Loucy (cell line): ENCODE measurements at regions not wholly inside any gene's neighbourhood (a gene's known extent, or its start where the extent isn't known, plus 50 kb on each side); places are given as distances from the start of the nearest gene placed in this dataset.

ENCODE experiments used
- H2AFZ ChIP-seq: fragments of 200-600 bp; sonication (generic); 2 replicates; pipeline ENCODE4 v1.6.0; 2016; ENCODE audit warnings: antibody characterized with exemption, mild to moderate bottlenecking, low read length, moderate library complexity
- H3F3A ChIP-seq: fragments of 200-600 bp; 2 replicates; pipeline ENCODE4 v1.6.0; 2016; ENCODE audit warnings: antibody characterized with exemption, low read depth, mild to moderate bottlenecking
- H3K27me3 ChIP-seq: fragments of 200-600 bp; sonication (generic); 2 replicates; pipeline ENCODE4 v1.6.1; 2014; ENCODE audit warnings: low read length, mild to moderate bottlenecking; ENCODE audit not compliant: insufficient read depth, poor library complexity, severe bottlenecking
- H3K36me3 ChIP-seq: fragments of 200-600 bp; sonication (generic); 2 replicates; pipeline ENCODE4 v1.6.1; 2016; ENCODE audit warnings: low read length; ENCODE audit not compliant: insufficient read depth
- H3K4me1 ChIP-seq: fragments of 200-600 bp; sonication (generic); 2 replicates; pipeline ENCODE4 v1.5.1; 2014; ENCODE audit warnings: low read length, mild to moderate bottlenecking; ENCODE audit not compliant: insufficient read depth, poor library complexity, severe bottlenecking
- H3K4me2 ChIP-seq: fragments of 200-600 bp; sonication (generic); 2 replicates; pipeline ENCODE4 v1.6.0; 2014; ENCODE audit warnings: antibody characterized with exemption, low read length, low read depth, mild to moderate bottlenecking; ENCODE audit not compliant: poor library complexity, severe bottlenecking
- H3K4me3 ChIP-seq: fragments of 200-600 bp; sonication (generic); 2 replicates; pipeline ENCODE4 v1.5.1; 2014; ENCODE audit warnings: low read length, mild to moderate bottlenecking, mixed read lengths; ENCODE audit not compliant: poor library complexity, severe bottlenecking
- H3K79me2 ChIP-seq: fragments of 200-600 bp; sonication (generic); 2 replicates; pipeline ENCODE4 v1.6.1; 2014; ENCODE audit warnings: low read length; ENCODE audit not compliant: insufficient read depth
- H3K9ac ChIP-seq: fragments of 200-600 bp; sonication (generic); 2 replicates; pipeline ENCODE4 v1.6.0; 2014; ENCODE audit warnings: mild to moderate bottlenecking, low read depth, low read length, moderate library complexity; ENCODE audit not compliant: poor library complexity, severe bottlenecking
- H3K9me2 ChIP-seq: fragments of 200-600 bp; sonication (generic); replicated peaks from 2 replicates; pipeline ENCODE4 v1.6.1; 2016; ENCODE audit warnings: low read depth, low read length, mixed read lengths
- H3K9me3 ChIP-seq: fragments of 200-600 bp; sonication (generic); 2 replicates; pipeline ENCODE4 v1.6.1; 2014; ENCODE audit warnings: mild to moderate bottlenecking, antibody characterized with exemption, low read length, low read depth; ENCODE audit not compliant: insufficient read depth
- H4K20me1 ChIP-seq: fragments of 200-600 bp; sonication (generic); 2 replicates; pipeline ENCODE4 v1.6.0; 2014; ENCODE audit warnings: antibody characterized with exemption, low read length, mild to moderate bottlenecking; ENCODE audit not compliant: insufficient read depth, poor library complexity, severe bottlenecking
- CTCF ChIP-seq: fragments of 200-600 bp; sonication (generic); conservative IDR thresholded peaks from 2 replicates; pipeline ENCODE4 v1.5.1; 2014; ENCODE audit warnings: mild to moderate bottlenecking, antibody characterized with exemption, low read length
- EZH2phosphoT487 ChIP-seq: fragments of 200-600 bp; IDR thresholded peaks from 2 replicates; pipeline ENCODE4 v1.6.1; 2018; ENCODE audit warnings: antibody characterized with exemption, mild to moderate bottlenecking, moderate library complexity, borderline replicate concordance

GRCh38 chr3:74506246-74506645 is 108.2 kb downstream of the CNTN3 start:
- no peaks in the 10 kb centered on the region for H3K9me3 ChIP-seq
- H3K4me2 ChIP-seq = no peak overlapping the region
- H3K4me3 ChIP-seq = no peak overlapping the region
- no peaks in the 10 kb centered on the region for H3F3A ChIP-seq
- TF ChIP-seq EZH2phosphoT487 (no peak), CTCF (no peak)
- no peaks in the 10 kb centered on the region for H3K9me2 ChIP-seq
- H3K9ac ChIP-seq = no peak overlapping the region
- H3K4me1 ChIP-seq = no peaks in the 10 kb centered on the region
- no peak overlapping the region for H2AFZ ChIP-seq
- no peaks in the 10 kb centered on the region for H4K20me1 ChIP-seq
- H3K27me3 ChIP-seq = no peaks in the 10 kb centered on the region
- H3K79me2 ChIP-seq = no peaks in the 10 kb centered on the region
- no peaks in the 10 kb centered on the region for H3K36me3 ChIP-seq

- Histone ChIP-seq H3K4me2 (no peak overlapping the region), H3K9ac (no peak overlapping the region), H3K9me2 (no peaks in the 10 kb centered on the region), H3K79me2 (no peaks in the 10 kb centered on the region), H3K36me3 (no peaks in the 10 kb centered on the region), H2AFZ (no peak overlapping the region), H3K4me1 (no peaks in the 10 kb centered on the region), H3K4me3 (no peak overlapping the region), H3F3A (no peaks in the 10 kb centered on the region), H3K9me3 (no peaks in the 10 kb centered on the region), H3K27me3 (no peaks in the 10 kb centered on the region), H4K20me1 (no peaks in the 10 kb centered on the region)
- TF ChIP-seq EZH2phosphoT487 (no peak), CTCF (no peak)
Observed at GRCh38 chr3:74501007-74501406, 113.5 kb downstream of the CNTN3 start.

GRCh38 chr3:74500257-74500656 is 114.2 kb downstream of the CNTN3 start:
- no peak overlapping the region for H3K4me2 ChIP-seq
- no peaks in the 10 kb centered on the region for H3F3A ChIP-seq
- no peaks in the 10 kb centered on the region for H3K9me2 ChIP-seq
- H3K27me3 ChIP-seq = no peaks in the 10 kb centered on the region
- H3K9me3 ChIP-seq = no peaks in the 10 kb centered on the region
- H3K9ac ChIP-seq = no peak overlapping the region
- no peaks in the 10 kb centered on the region for H3K4me1 ChIP-seq
- H3K79me2 ChIP-seq = no peaks in the 10 kb centered on the region
- no peaks in the 10 kb centered on the region for H3K36me3 ChIP-seq
- H2AFZ ChIP-seq = no peak overlapping the region
- no peak for TF ChIP-seq EZH2phosphoT487
- TF ChIP-seq CTCF = no peak
- H3K4me3 ChIP-seq = no peak overlapping the region
- H4K20me1 ChIP-seq = no peaks in the 10 kb centered on the region
